Gastrocnemius medialis (tissue), 4 donors: ENCODE measurements at regions not wholly inside any gene's neighbourhood (a gene's known extent, or its start where the extent isn't known, plus 50 kb on each side); places are given as distances from the start of the nearest gene placed in this dataset.

ENCODE experiments used
- POLR2A ChIP-seq, 2 donors: fragments of 450-650 bp; IDR thresholded peaks; one replicate each; pipeline ENCODE4 v1.6.1; 2017; ENCODE audit warnings: antibody characterized with exemption in 2 of 2, mild to moderate bottlenecking in 2 of 2, moderate library complexity in 2 of 2
- TF ChIP-seq, protein P1 (sequence below), 5 experiments: fragments of 450-650 bp in 3 of 5; fragments of 200-600 bp in 2 of 5; sonication (generic) in 2 of 5; IDR thresholded peaks in 4 of 5; conservative IDR thresholded peaks in 1 of 5; 1 replicate in 4 of 5; 2 replicates in 1 of 5; pipeline ENCODE4 v1.5.1; 2016 to 2019; ENCODE audit warnings: antibody characterized with exemption in 5 of 5, mild to moderate bottlenecking in 3 of 5, moderate library complexity in 3 of 5

DNA sequence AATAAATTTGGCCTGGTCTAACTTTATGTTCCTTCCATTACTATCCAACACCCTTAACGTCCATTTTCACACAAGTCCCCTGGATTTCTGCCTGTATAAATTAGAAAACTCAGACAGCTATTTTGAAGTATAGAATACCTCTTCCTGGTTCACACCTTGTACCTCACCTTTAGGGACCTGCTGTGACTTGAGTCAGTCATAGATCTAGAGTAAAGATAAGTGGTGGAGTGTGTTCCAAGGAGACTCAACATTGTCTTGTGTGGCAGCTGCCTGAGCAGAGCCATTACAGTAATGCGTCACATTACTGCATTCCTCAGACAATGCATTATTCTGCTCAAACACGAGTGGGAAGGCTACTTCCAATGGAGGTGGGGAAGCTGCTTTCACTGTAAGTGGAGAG, 513.9 kb downstream of the ADRA2A start:
- TF ChIP-seq, protein P1, sequence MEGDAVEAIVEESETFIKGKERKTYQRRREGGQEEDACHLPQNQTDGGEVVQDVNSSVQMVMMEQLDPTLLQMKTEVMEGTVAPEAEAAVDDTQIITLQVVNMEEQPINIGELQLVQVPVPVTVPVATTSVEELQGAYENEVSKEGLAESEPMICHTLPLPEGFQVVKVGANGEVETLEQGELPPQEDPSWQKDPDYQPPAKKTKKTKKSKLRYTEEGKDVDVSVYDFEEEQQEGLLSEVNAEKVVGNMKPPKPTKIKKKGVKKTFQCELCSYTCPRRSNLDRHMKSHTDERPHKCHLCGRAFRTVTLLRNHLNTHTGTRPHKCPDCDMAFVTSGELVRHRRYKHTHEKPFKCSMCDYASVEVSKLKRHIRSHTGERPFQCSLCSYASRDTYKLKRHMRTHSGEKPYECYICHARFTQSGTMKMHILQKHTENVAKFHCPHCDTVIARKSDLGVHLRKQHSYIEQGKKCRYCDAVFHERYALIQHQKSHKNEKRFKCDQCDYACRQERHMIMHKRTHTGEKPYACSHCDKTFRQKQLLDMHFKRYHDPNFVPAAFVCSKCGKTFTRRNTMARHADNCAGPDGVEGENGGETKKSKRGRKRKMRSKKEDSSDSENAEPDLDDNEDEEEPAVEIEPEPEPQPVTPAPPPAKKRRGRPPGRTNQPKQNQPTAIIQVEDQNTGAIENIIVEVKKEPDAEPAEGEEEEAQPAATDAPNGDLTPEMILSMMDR (IDR thresholded peaks at IDR 0.05 in 4 of 5, conservative IDR thresholded peaks at IDR 0.05 in 1 of 5): no peak
- TF ChIP-seq POLR2A (IDR thresholded peaks at IDR 0.05): no peak
